ENCODE measurements at regions not wholly inside any gene's neighbourhood (a gene's known extent, or its start where the extent isn't known, plus 50 kb on each side); places are given as distances from the start of the nearest gene placed in this dataset.

DNA sequence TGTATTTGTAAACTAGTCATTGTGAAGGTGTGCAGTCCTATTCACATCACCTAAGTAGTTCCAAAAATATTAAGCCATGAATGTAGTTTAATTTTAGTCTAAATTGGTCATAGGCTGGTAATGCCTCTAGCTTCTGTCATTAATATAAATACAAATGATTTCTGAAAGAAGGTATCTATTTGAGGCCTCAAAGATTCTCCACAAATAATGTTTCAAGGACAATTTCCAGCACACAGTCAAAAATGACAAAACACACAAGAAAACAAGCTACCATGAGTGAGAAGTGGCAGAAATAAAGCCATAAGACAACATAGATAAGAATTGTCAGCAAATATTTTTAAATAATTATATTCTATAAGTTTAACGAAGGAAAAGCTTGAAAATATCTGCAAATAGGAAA is 66.7 kb upstream of the PDK4 start:
- no peak for FAIRE-seq

DNA sequence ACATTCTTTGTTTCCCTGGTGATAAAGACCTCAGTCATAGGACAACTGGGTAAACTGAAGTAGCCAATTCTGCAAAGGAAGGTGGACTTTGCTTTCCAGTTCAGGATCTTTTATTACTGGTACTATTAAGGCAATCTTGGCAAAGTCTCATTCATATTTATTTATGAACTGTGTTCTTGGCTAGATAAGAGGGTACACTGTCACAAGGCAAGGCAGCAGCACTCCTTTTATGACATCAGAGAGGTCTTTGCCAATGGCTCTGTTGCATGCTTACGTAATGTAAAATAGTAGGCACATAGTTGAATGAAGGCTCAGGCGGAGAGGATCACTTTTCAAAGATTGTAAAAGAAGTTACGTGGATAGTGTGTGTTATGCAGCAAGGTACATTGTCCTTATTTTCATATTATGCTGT is 63.7 kb upstream of the PDK4 start:
- no peak for FAIRE-seq

DNA sequence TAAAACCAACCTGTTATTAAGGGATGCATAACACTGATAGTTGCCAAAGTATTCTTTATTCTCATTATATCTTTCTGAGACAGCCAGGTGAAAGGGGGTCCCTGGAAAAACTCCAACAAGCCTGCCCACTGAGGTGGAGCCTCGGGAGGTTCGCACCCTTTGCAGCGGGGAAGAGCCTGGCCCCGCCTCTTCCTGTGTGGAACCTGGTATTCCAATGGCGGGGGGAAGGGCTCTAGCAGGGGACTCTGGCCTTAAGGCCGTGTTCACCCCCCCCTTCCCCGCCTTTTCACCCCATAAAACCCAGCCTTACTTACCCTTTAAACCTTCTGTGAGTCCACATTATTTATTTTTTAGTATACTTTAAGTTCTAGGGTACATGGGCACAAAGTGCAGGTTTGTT is 62.4 kb upstream of the PDK4 start:
- no peak for FAIRE-seq

GRCh38 chr7:95649546-95649945 is 53.2 kb upstream of the PDK4 start:
- FAIRE-seq, result no peak

DNA sequence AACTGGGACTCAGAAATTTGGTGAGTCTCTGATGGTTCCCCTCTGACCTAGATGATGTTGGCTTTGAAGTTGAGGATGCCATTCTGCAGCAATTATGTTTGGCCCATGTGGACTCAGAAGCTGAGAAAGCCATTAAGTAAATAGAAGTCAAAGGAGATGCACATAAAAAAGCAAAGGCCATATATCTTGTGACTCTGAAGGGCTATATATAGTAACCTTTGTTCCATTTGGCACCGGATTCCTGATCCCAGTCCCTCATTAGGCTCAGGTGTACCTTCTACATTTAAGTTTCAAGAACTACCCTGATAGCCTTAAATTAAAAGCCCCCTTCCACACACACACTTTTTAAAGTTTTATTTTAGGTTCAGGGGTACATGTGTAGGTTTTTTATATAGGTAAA is 50.0 kb upstream of the PDK4 start:
- FAIRE-seq, result no peak
